HG03457 (cell line): ENCODE measurements at regions not wholly inside any gene's neighbourhood (a gene's known extent, or its start where the extent isn't known, plus 50 kb on each side); places are given as distances from the start of the nearest gene placed in this dataset.
"Not testable (repeated sequence)": the region's sequence is repeated elsewhere in the genome, so short reads cannot be mapped to it uniquely, and the experiment has no call there.

Experiments used
- ATAC-seq: cut with Tn5 transposase; IDR thresholded peaks from one replicate; pipeline ENCODE4 v1.9.1; 2021; ENCODE audit warnings: moderate number of reproducible peaks; ENCODE audit not compliant: unreplicated experiment

GRCh38 chr6:85995339-85996033, 352.8 kb upstream of the SYNCRIP start:
- ATAC-seq: no peak

GRCh38 chr6:85986681-85987080, 344.0 kb upstream of the SYNCRIP start:
- ATAC-seq: no peak

GRCh38 chr6:85983032-85983659, 340.5 kb upstream of the SYNCRIP start:
- no peak for ATAC-seq

GRCh38 chr6:85977661-85978060, 335.0 kb upstream of the SYNCRIP start:
- ATAC-seq: no peak

- no peak for ATAC-seq
Observed at GRCh38 chr6:85975957-85976356, 333.3 kb upstream of the SYNCRIP start.

GRCh38 chr6:85971238-85971637, 328.6 kb upstream of the SYNCRIP start:
- no peak for ATAC-seq

- ATAC-seq: no peak
Observed at GRCh38 chr6:85966828-85967227, 324.1 kb upstream of the SYNCRIP start.

- ATAC-seq: no peak
Observed at GRCh38 chr6:85961746-85962145, 319.1 kb upstream of the SYNCRIP start.

GRCh38 chr6:85961125-85961524, 318.4 kb upstream of the SYNCRIP start:
- ATAC-seq: no peak

- ATAC-seq: no peak
Observed at GRCh38 chr6:85948481-85948880, 305.8 kb upstream of the SYNCRIP start.

- no peak for ATAC-seq
Observed at GRCh38 chr6:85945459-85946185, 302.9 kb upstream of the SYNCRIP start.

GRCh38 chr6:85944776-85945175, 302.1 kb upstream of the SYNCRIP start:
- no peak for ATAC-seq

GRCh38 chr6:85942844-85943243, 300.2 kb upstream of the SYNCRIP start:
- no peak for ATAC-seq

- no peak for ATAC-seq
Observed at GRCh38 chr6:85936916-85937315, 294.2 kb upstream of the SYNCRIP start.

- ATAC-seq: peak; percentile 91
Observed at GRCh38 chr6:85923013-85923430, 280.3 kb upstream of the SYNCRIP start.

- no peak for ATAC-seq
Observed at GRCh38 chr6:85920782-85921181, 278.1 kb upstream of the SYNCRIP start.

- ATAC-seq: no peak
Observed at GRCh38 chr6:85917522-85917921, 274.8 kb upstream of the SYNCRIP start.

- ATAC-seq: no peak
Observed at GRCh38 chr6:85913001-85913400, 270.3 kb upstream of the SYNCRIP start.

- no peak for ATAC-seq
Observed at GRCh38 chr6:85912582-85912981, 269.9 kb upstream of the SYNCRIP start.

GRCh38 chr6:85911067-85911466, 268.4 kb upstream of the SYNCRIP start:
- no peak for ATAC-seq

GRCh38 chr6:85908120-85908519, 265.4 kb upstream of the SYNCRIP start:
- not testable (repeated sequence) for ATAC-seq

- no peak for ATAC-seq
Observed at GRCh38 chr6:85892346-85892745, 249.7 kb upstream of the SYNCRIP start.
